ENCODE measurements at regions not wholly inside any gene's neighbourhood (a gene's known extent, or its start where the extent isn't known, plus 50 kb on each side); places are given as distances from the start of the nearest gene placed in this dataset.

GRCh38 chr11:96815236-96815635 lies 425.4 kb downstream of the JRKL start:
- no peak for TF ChIP-seq EZH2 (IDR thresholded peaks at IDR 0.05; ENCODE audit: borderline replicate concordance, insufficient read depth, low read depth, low read length, poor library complexity, severe bottlenecking)
- no peak for TF ChIP-seq CTCF (IDR thresholded peaks at IDR 0.05)
